Small intestine (tissue), 7 donors: ENCODE measurements at regions not wholly inside any gene's neighbourhood (a gene's known extent, or its start where the extent isn't known, plus 50 kb on each side); places are given as distances from the start of the nearest gene placed in this dataset.

Source experiments
- DNase-seq, 2 donors: peaks; one replicate each; pipeline versions ENCODE4 v3.0.0 to v3.0.0-alpha.2; 2013
- FAIRE-seq: peaks from 2 replicates; lab custom pipeline; 2012; peaks lifted over from hg19 to GRCh38; lab: Jason Lieb, UNC
- H3K27ac ChIP-seq, 3 donors: one replicate each; pipeline ENCODE4 v1.5.1; 2013; ENCODE audit warnings: low read length in 2 of 3, mild to moderate bottlenecking in 2 of 3, control low read depth in 1 of 3, inconsistent platforms in 1 of 3, low read depth in 1 of 3, moderate library complexity in 1 of 3
- H3K27me3 ChIP-seq, 3 donors: one replicate each; pipeline ENCODE4 v1.6.1; 2013; ENCODE audit warnings: low read length in 3 of 3, inconsistent platforms in 1 of 3; ENCODE audit not compliant: control insufficient read depth in 3 of 3, insufficient read depth in 3 of 3
- H3K36me3 ChIP-seq, 3 donors: one replicate each; pipeline ENCODE4 v1.6.1; 2013; ENCODE audit warnings: low read length in 3 of 3, inconsistent platforms in 1 of 3, low read depth in 1 of 3, mild to moderate bottlenecking in 1 of 3, moderate library complexity in 1 of 3; ENCODE audit not compliant: control insufficient read depth in 3 of 3, insufficient read depth in 2 of 3
- H3K4me1 ChIP-seq, 3 donors: one replicate each; pipeline ENCODE4 v1.6.1; 2013; ENCODE audit warnings: low read length in 2 of 3, inconsistent platforms in 1 of 3, low read depth in 1 of 3, mild to moderate bottlenecking in 1 of 3, moderate library complexity in 1 of 3; ENCODE audit not compliant: control insufficient read depth in 3 of 3, insufficient read depth in 2 of 3
- H3K4me3 ChIP-seq, 3 donors: one replicate each; pipeline ENCODE4 v1.5.1; 2013; ENCODE audit warnings: low read length in 3 of 3, control low read depth in 1 of 3, inconsistent platforms in 1 of 3, low read depth in 1 of 3, mild to moderate bottlenecking in 1 of 3, moderate library complexity in 1 of 3
- H3K9me3 ChIP-seq, 2 donors: one replicate each; pipeline ENCODE4 v1.6.1; 2013; ENCODE audit warnings: low read depth in 1 of 2, low read length in 1 of 2; ENCODE audit not compliant: control insufficient read depth in 2 of 2, insufficient read depth in 1 of 2
- WGBS, 3 donors: extraction: QIAGEN DNeasy Blood & Tissue Kit; methylation state at CpG; one replicate each; pipeline ENCODE4 v1.1.7; 2013; 5-methylcytosine and 5-hydroxymethylcytosine counted together
- donor health status: healthy with polysubstance abuse.
- donor health status: control.
- donor health status: control.
- donor health status: Bipolar disorder and iron deficiency.
- donor health status: healthy.

GRCh38 chr7:12146813-12147212 is 64.3 kb upstream of the TMEM106B start:
- H3K4me3 ChIP-seq: no peak overlapping the region
- no peaks in the 10 kb centered on the region for H3K36me3 ChIP-seq
- H3K4me1 ChIP-seq: no peaks in the 10 kb centered on the region
- no peak for FAIRE-seq
- H3K27me3 ChIP-seq: no peaks in the 10 kb centered on the region
- no peak overlapping the region for H3K27ac ChIP-seq
- WGBS, 3 donors: 71 to 82% (median 76%) methylated on average over 2 of the region's 2 CpGs
- no peaks in the 10 kb centered on the region for H3K9me3 ChIP-seq
- no peak for DNase-seq

GRCh38 chr7:12152196-12152918 is 58.7 kb upstream of the TMEM106B start:
- H3K27me3 ChIP-seq: no peaks in the 10 kb centered on the region
- no peaks in the 10 kb centered on the region for H3K36me3 ChIP-seq
- FAIRE-seq (no peak), DNase-seq (peak in 1 of 2 donors; percentile 71)
- H3K27ac ChIP-seq: no peak overlapping the region
- peaks cover 0 to 7% (median 0%) of the 10 kb centered on the region in 3 donors for H3K4me1 ChIP-seq
- H3K4me3 ChIP-seq: no peak overlapping the region
- no peaks in the 10 kb centered on the region for H3K9me3 ChIP-seq
- 62 to 66% (median 65%) methylated on average over 5 of the region's 5 CpGs for WGBS, 3 donors

GRCh38 chr7:12154119-12154518 is 57.0 kb upstream of the TMEM106B start:
- no peak overlapping the region for H3K27ac ChIP-seq
- no peaks in the 10 kb centered on the region for H3K27me3 ChIP-seq
- H3K4me3 ChIP-seq: no peak overlapping the region
- FAIRE-seq (no peak), DNase-seq (no peak)
- WGBS, 3 donors: 79 to 100% (median 96%) methylated on average over 1 of the region's 1 CpG
- no peaks in the 10 kb centered on the region for H3K9me3 ChIP-seq
- no peaks in the 10 kb centered on the region for H3K36me3 ChIP-seq
- H3K4me1 ChIP-seq: peaks cover 0 to 7% (median 0%) of the 10 kb centered on the region in 3 donors

GRCh38 chr7:12157517-12157916 is 53.6 kb upstream of the TMEM106B start:
- no peak for FAIRE-seq
- H3K4me3 ChIP-seq: no peak overlapping the region
- no peak for DNase-seq
- no peaks in the 10 kb centered on the region for H3K9me3 ChIP-seq
- H3K27ac ChIP-seq: no peak overlapping the region
- 33 to 54% (median 40%) methylated on average over 1 of the region's 1 CpG for WGBS, 3 donors
- H3K27me3 ChIP-seq: no peaks in the 10 kb centered on the region
- peaks cover 0 to 4% (median 0%) of the 10 kb centered on the region in 3 donors for H3K4me1 ChIP-seq
- no peaks in the 10 kb centered on the region for H3K36me3 ChIP-seq

GRCh38 chr7:12158334-12159060 is 52.6 kb upstream of the TMEM106B start:
- FAIRE-seq (no peak), DNase-seq (no peak)
- H3K4me3 ChIP-seq: no peak overlapping the region
- H3K4me1 ChIP-seq: no peaks in the 10 kb centered on the region
- H3K27me3 ChIP-seq: no peaks in the 10 kb centered on the region
- no peaks in the 10 kb centered on the region for H3K36me3 ChIP-seq
- no peaks in the 10 kb centered on the region for H3K9me3 ChIP-seq
- WGBS, 3 donors: 66 to 80% (median 75%) methylated on average over 6 of the region's 6 CpGs
- no peak overlapping the region for H3K27ac ChIP-seq

GRCh38 chr7:12161146-12161545 is 49.9 kb upstream of the TMEM106B start:
- peaks cover 0 to 3% of the 10 kb centered on the region in 2 donors for H3K9me3 ChIP-seq
- H3K4me3 ChIP-seq: no peak overlapping the region
- H3K27ac ChIP-seq: no peak overlapping the region
- DNase-seq (no peak), FAIRE-seq (no peak)
- no peaks in the 10 kb centered on the region for H3K36me3 ChIP-seq
- no peaks in the 10 kb centered on the region for H3K27me3 ChIP-seq
- H3K4me1 ChIP-seq: no peaks in the 10 kb centered on the region
- 19 to 44% (median 21%) methylated on average over 2 of the region's 2 CpGs for WGBS, 3 donors
